ENCODE measurements at regions not wholly inside any gene's neighbourhood (a gene's known extent, or its start where the extent isn't known, plus 50 kb on each side); places are given as distances from the start of the nearest gene placed in this dataset.

DNA sequence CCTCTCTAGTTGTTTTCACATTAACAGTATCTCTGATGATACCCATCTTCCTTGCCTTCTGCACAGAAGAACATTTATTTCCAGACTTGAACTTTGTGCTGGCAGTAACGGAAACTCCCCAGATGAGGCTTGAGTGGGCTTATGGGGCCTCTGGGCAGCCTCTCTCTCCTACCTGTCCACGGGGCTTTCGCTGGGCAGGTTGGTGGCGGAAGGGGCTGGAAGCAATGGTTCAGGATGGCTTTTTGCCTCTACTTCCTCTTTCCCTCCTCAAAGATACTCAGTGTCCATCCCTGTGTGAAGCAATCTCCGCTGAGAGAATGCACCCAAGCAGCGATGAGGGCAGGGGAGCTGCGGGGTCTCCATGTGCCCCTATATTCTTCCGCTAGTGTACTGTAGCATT, 348.2 kb downstream of the HLX start:
- TF ChIP-seq, protein P1, sequence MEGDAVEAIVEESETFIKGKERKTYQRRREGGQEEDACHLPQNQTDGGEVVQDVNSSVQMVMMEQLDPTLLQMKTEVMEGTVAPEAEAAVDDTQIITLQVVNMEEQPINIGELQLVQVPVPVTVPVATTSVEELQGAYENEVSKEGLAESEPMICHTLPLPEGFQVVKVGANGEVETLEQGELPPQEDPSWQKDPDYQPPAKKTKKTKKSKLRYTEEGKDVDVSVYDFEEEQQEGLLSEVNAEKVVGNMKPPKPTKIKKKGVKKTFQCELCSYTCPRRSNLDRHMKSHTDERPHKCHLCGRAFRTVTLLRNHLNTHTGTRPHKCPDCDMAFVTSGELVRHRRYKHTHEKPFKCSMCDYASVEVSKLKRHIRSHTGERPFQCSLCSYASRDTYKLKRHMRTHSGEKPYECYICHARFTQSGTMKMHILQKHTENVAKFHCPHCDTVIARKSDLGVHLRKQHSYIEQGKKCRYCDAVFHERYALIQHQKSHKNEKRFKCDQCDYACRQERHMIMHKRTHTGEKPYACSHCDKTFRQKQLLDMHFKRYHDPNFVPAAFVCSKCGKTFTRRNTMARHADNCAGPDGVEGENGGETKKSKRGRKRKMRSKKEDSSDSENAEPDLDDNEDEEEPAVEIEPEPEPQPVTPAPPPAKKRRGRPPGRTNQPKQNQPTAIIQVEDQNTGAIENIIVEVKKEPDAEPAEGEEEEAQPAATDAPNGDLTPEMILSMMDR (IDR thresholded peaks at IDR 0.05), result no peak
- H3K4me1 Mint-ChIP-seq, result peaks cover 4% of the 10 kb centered on the region
- peaks cover 8 to 32% (median 22%) of the 10 kb centered on the region in 7 donors for H3K9me3 Mint-ChIP-seq
- H3K4me2 ChIP-seq (replicated peaks; ENCODE audit: extremely low read depth, low read length, poor library complexity, severe bottlenecking), result no peak overlapping the region
- H4K20me1 ChIP-seq (ENCODE audit: insufficient read depth, low read length), result no peaks in the 10 kb centered on the region
- H3K27me3 ChIP-seq (ENCODE audit: control insufficient read depth in 2 of 2, insufficient read depth in 2 of 2, low read length in 2 of 2), result no peaks in the 10 kb centered on the region
- H3K9me3 ChIP-seq (replicated peaks in 1 of 2; ENCODE audit: control insufficient read depth in 1 of 2, insufficient read depth in 1 of 2, low read length in 2 of 2), result peaks cover 5 to 14% of the 10 kb centered on the region in 2 donors
- no peaks in the 10 kb centered on the region for H3K79me2 ChIP-seq (ENCODE audit: insufficient read depth, low read length)
- no peak overlapping the region for H2AFZ ChIP-seq (ENCODE audit: insufficient read depth, low read depth, low read length, poor library complexity, severe bottlenecking)
- no peak overlapping the region for H3K9ac ChIP-seq (ENCODE audit: insufficient read depth, low read length, poor library complexity, severe bottlenecking)
- H3K36me3 ChIP-seq (replicated peaks in 1 of 2; ENCODE audit: control insufficient read depth in 1 of 2, insufficient read depth in 2 of 2, low read length in 2 of 2), result no peaks in the 10 kb centered on the region
- H3K27ac ChIP-seq (ENCODE audit: low read depth in 1 of 2, low read length in 2 of 2), result no peak overlapping the region
- H3K4me1 ChIP-seq (ENCODE audit: control insufficient read depth in 1 of 2, insufficient read depth in 2 of 2, low read length in 2 of 2), result no peaks in the 10 kb centered on the region
- no peak overlapping the region for H3K4me3 Mint-ChIP-seq
- DNase-seq, result no peak
- H3K4me3 ChIP-seq (replicated peaks in 1 of 3; ENCODE audit: low read depth in 2 of 3, low read length in 3 of 3), result no peak overlapping the region
- intact Hi-C loops (cut with micrococcal nuclease), result no loop called here
- H3K27me3 Mint-ChIP-seq (ENCODE audit: low read depth in 3 of 3), result peaks cover 0 to 5% (median 2%) of the 10 kb centered on the region in 3 donors
- H3K27ac Mint-ChIP-seq, result no peak overlapping the region
- peaks cover 0 to 4% of the 10 kb centered on the region in 2 donors for H3K36me3 Mint-ChIP-seq
- 89% methylated on average over 6 of the region's 8 CpGs for WGBS (ENCODE audit: insufficient coverage)

DNA sequence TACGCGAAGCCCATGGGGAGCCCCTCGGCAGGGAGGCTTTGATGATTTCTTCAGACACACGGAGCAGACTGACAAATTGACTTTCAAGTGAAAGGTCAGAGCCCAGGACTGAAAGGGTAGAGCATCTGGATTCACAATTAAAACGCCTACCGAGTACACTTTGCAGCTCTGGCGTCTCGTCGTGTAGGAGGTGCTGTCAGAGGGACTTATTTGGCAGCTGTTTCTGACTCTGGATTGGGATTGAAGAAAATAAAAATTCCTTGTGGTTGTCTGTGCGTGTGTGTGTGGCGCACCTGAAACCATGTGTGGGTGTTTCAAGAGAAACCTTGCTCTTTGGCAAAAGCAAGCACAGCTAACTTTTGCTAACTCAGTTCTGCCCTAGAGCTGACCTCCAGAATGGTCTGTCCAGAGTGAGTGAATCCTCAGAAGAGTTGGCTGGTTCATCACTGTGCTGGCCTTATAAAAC, 348.7 kb downstream of the HLX start:
- Mint-ChIP-seq H3K4me1 (peaks cover 4% of the 10 kb centered on the region), H3K27ac (no peak overlapping the region), H3K36me3 (peaks cover 0 to 4% of the 10 kb centered on the region in 2 donors), H3K9me3 (peaks cover 8 to 32% (median 22%) of the 10 kb centered on the region in 7 donors), H3K27me3 (ENCODE audit: low read depth in 3 of 3) (peaks cover 0 to 5% (median 2%) of the 10 kb centered on the region in 3 donors), H3K4me3 (no peak overlapping the region)
- Histone ChIP-seq H3K4me2 (replicated peaks; ENCODE audit: extremely low read depth, low read length, poor library complexity, severe bottlenecking) (no peak overlapping the region), H3K9me3 (replicated peaks in 1 of 2; ENCODE audit: control insufficient read depth in 1 of 2, insufficient read depth in 1 of 2, low read length in 2 of 2) (peaks cover 5 to 14% of the 10 kb centered on the region in 2 donors), H3K79me2 (ENCODE audit: insufficient read depth, low read length) (no peaks in the 10 kb centered on the region), H3K27me3 (ENCODE audit: control insufficient read depth in 2 of 2, insufficient read depth in 2 of 2, low read length in 2 of 2) (no peaks in the 10 kb centered on the region), H3K27ac (ENCODE audit: low read depth in 1 of 2, low read length in 2 of 2) (no peak overlapping the region), H4K20me1 (ENCODE audit: insufficient read depth, low read length) (no peaks in the 10 kb centered on the region), H3K9ac (ENCODE audit: insufficient read depth, low read length, poor library complexity, severe bottlenecking) (no peak overlapping the region), H3K36me3 (replicated peaks in 1 of 2; ENCODE audit: control insufficient read depth in 1 of 2, insufficient read depth in 2 of 2, low read length in 2 of 2) (no peaks in the 10 kb centered on the region), H2AFZ (ENCODE audit: insufficient read depth, low read depth, low read length, poor library complexity, severe bottlenecking) (no peak overlapping the region), H3K4me3 (replicated peaks in 1 of 3; ENCODE audit: low read depth in 2 of 3, low read length in 3 of 3) (no peak overlapping the region), H3K4me1 (ENCODE audit: control insufficient read depth in 1 of 2, insufficient read depth in 2 of 2, low read length in 2 of 2) (no peaks in the 10 kb centered on the region)
- WGBS (ENCODE audit: insufficient coverage), result 93% methylated on average over 11 of the region's 11 CpGs
- TF ChIP-seq, protein P1 (IDR thresholded peaks at IDR 0.05), result no peak
- DNase-seq, result no peak
- intact Hi-C loops (cut with micrococcal nuclease), result no loop called here

All from CD14-positive monocyte (primary cell).